DMS53 (cell line): ENCODE measurements at regions not wholly inside any gene's neighbourhood (a gene's known extent, or its start where the extent isn't known, plus 50 kb on each side); places are given as distances from the start of the nearest gene placed in this dataset.

Experiments
- DNase-seq: peaks from one replicate; lab custom pipeline; 2025; lab: John Stamatoyannopoulos, UW

DNA sequence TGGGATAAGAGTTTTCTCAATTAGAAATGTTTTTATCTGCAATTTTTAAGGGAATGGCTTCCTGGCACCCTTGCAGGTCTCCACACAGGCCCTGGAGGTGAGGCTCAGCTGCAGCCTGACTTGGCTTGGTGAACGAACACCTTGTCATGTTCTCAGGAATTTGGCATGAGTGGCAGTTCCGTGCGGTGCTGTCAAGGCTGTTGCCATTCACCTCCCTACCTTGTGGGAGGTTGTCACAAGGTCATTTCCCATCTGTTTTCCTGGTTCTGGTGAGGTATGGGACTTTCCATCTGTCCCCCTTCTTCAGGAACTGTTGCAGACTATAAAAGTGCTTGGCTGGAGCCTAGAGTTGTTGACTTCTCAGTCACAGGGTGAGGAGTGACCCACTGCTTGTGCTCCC is 82.9 kb downstream of the ELOVL4 start:
- no peak for DNase-seq

DNA sequence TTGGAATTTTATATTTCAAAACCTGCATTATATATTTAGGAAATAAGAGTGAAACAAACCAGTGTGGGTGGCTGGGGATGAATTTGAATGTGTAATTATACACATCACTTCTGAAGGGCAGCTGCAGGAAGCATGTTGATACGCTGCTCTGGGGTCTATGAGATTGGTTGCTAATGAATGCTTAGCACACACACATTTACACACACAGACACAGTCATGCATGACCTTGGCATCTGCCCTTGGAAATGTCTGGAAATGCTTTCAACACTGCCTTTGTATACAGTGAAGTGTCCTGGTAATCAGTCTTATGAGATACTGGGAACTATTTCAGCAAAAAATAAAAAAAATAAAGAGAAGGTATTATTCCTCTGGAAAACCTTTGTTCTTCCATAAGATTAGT is 83.4 kb downstream of the ELOVL4 start:
- no peak for DNase-seq

DNA sequence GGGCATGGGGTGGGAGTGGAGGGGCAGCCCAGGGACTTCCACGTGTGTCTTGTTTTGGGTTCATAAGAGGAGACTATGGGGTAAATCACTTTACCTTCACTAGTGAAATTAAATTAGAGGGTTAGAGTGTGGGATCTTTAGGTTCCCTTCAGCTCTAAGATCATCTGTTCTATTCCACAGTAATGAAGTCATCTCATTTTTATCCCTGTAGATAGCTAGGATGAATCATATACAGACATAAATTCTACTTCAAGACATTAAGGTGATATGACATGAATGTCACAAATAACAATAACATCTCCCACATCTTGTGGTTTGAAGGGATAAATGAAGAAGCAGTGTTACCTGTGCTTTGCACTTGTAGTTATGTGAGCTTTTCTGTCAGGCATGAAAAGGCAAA is 83.8 kb downstream of the ELOVL4 start:
- no peak for DNase-seq

DNA sequence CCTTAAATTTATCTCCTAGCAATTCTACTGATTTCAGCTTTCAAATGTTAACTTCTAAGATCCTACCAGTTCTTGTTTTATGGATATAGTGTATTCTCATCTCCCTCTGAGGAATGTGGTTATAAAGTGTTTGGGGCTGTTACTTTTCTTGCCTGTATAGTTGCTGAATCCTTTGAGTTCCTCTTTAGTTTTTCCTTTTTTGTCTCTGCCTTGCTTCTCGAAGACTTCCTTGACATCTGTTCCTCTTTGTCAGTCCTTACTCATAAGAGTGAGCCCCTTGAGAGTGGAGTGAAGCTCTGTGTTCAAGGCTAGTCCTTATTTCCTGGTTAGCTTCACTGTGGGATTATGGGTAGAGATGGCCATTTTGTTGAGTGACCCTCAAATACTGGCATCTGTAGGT is 84.6 kb downstream of the ELOVL4 start:
- DNase-seq = no peak

DNA sequence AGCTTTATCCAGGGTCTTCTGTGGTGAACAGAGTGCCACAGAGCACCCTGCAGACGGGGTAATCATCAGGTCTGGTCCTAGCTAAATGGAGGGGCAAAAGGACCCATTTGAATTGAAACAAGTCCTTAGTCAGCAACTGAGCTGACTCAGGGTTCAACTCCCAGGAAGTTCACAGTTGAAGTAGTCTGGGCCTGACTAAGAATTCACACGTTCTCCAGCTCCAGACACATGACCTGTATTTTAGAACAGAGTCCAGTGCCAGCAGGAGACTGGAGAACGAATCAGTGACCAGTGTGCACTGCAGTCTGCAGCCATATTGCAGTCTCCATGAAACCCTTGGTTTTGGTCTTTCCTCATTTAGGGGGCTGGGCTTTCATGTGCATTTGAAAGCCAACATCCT is 85.2 kb downstream of the ELOVL4 start:
- no peak for DNase-seq

DNA sequence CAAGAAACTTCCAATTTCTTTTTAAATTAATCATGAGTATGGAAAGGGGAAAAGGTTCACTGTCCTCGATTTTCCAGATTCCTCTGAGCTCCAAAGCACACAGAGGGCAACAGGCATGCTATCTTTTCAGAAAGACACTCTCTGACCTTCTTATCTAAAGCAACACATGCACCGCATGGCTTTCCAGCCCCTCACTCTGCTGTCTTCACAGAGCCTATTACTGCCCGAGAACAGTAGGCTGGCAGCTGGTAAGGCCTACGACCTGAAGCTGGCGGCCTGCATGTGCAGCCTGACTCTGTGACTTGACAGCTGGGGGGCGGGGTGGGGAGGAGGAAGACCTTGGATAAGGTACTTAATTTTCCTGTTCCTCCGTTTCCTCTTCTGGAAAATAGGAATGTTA is 86.3 kb downstream of the ELOVL4 start:
- no peak for DNase-seq

DNA sequence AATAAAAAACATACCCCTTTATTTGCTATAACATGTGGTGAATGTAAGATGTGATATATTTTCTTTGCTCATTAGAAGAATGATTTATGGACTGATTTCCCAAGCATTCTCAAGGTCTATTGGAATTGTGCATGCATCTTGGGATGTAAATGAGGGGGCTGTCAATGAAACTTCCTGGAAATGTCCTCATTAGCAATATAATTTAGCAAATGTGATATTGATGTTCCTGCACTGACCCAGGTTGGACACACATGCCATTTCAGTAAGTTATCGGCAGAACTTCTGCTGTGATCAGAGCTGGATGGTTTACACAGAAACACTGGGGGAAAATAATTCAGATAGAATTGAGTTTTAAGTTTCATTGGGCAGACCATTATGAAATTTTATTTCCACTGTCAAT is 99.9 kb downstream of the ELOVL4 start:
- DNase-seq = no peak

DNA sequence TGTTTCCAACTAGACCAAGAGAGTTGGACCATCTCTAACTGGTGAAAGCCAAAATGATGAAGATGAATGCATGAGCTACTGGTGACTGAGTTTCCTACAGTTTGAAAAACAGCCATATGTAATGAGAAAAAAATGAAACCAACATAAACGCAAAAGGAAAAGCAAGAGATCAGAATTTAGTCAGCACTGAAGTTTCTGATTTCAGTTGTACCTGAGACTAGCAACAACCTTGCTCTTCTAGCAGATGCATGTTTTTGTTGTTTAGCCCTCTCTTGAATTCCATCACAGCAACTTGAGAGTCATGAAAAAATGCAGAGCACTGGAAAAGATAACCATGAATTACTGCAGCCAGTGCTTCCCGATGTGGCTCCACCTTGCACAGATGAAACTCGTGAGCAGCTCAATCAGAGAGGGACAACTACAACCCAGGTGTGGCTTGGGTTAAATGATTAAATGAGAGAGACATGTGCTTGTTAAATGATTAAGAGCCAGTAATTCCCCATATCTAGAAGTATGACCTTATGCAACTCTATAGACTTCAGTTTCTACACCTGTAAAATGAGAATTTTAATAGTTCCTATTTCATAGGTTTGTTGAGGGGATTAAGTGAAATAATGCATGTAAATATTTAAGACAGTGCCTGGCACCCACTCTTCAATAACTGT is 104.8 kb downstream of the ELOVL4 start:
- DNase-seq = no peak

DNA sequence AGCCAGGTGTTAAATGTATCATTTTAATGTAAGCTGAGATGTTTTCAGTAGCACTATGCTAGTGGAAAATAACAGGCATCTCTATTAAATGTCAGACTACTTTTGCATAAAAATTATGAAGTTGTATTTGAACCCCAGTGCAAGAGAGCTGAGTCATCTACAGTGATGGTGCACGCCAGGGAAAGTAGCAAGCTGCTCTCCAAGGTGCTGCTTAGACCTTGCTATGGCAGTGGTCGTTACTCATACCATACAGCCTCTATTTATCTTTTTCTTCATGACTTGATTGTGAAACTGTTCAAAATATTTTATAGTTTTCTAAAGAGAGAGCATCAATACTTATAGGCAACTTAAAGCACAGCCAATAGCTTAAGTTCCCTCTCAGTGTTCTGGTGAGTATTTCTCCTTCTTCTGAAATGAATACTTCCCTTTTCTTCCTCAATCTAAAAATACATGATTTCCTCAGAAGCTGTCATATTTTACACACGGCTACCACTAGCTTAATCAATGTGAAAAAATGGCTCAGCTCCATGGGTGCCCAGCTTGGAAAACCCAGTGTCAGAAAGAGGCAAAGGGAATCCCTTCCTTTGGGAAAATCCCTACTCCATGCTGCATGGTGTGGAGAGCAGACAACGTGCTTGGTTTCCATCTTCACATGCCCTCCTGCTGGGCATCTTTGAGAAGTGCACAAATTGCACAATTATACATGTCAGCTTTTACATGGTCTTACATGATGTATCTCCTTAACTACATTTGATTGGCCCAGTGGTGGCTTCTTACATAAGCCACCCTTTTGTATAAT is 105.6 kb downstream of the ELOVL4 start:
- peak; percentile 27 for DNase-seq

DNA sequence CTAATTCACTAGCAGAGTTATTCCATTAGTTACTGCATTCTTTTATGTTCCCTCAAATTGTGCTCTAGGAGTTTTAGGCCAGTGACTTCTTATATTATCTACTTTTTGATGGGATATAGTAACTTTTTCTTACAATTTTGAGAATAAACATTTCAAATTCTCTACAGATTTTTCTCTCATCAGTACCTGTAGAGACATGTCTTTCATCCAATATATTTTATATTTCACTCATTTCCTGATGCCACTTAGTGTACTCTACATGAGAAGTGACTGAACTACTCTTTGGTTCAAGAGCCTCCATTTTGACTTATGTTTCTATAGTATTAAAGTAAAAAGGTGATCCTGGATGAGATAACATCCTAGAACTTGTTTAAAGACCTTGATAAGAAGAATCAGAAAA is 108.5 kb downstream of the ELOVL4 start:
- DNase-seq = no peak

DNA sequence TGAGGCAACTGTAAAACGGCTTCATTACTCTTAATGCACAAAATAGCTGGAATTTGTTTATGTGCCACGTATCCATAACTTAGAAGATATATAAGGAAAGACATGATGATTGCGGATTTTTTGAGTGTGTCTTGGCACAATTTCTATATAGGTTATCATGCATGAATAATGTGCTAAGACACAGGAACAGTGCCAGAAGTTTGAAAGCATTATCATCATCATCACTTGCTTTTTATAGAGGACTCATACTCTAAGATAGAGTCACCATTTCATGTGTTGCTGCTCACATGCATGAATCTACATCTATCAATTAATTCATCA is 113.4 kb downstream of the ELOVL4 start:
- no peak for DNase-seq

DNA sequence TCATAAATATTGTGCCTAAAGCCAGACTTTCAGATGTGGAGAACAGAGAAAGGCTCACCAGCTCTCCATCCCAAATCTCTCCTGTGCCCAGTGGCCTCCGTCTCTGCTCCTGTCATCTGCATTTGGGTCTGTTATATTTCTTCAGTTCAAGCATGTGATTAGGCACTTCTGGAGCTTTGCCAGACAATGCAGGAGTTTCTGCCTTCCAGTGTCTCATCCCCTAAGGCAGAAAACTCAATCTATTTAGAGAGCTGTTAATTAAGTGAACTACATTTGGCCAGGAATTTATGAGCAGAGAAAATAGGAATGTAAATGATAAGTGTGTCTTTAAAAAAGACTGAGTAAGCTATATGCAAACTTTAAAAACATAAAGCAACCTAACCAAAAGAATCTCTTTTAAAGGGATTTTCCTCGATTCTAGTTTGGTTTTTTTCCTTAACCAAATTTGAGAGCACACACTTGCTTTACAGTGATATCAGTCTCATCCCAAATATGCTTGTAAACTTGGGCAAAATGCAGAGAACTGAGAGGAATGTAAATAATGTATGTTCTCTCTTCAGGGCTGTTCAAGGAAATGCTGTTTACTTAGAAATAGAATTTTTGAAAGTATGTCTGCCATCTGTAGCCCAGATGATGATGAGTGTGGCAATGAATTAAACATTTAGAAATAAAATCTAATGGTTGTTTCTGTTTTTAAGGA is 113.9 kb downstream of the ELOVL4 start:
- DNase-seq = no peak

DNA sequence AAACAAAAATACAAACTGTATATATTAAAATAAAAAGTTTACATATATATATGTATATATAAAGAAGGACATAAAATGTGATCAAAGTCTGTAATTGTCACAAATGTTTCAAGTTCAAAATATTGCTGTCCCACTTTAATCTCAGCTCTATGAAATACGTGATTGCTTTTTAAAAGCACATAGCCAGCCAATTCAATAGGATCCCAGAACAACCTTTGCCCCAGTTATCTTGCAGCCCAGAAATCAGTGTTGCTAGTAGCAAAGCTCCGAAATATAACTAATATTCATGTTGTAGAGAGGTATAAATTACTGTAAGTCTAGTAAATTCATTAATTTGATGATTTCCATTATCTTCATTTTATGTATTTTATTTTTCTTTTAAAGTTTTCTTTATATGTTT is 114.6 kb downstream of the ELOVL4 start:
- DNase-seq = no peak

DNA sequence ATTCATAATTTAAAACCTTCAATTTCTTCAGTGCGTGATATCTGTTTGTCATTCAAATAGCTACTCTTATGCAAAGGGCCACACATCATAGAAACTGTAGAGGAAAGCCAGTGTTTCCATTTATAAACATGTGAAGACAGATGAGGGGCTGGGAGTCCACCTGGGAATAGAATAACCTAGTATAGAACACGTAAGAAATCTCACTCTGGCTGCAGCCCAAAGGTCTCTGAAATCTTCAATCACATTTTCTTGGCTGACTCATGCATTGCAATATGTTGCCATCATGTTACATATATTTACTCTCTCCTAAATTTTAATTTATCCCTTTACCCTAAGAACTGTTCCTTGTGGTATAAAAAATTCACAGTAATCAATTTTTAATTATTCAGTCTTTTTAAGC is 123.2 kb downstream of the ELOVL4 start:
- no peak for DNase-seq

DNA sequence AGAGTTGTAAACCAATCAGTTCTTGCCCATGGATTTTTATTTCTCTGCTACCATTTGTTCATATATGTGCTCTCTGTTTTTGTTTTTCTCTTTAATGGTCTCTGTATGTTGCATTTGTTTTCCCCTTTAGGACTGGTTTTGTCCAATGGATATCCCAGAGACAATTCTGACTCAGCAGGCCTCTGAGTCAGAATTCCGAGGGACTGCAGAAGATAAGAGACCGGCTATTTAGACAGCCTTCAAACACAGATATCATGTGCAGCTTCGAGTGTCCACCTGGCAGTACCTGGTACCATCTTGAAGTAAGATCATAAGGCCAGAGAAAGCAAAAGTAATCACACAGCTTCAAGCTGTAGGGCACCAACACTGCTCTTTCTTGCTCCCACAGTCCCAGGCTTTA is 125.5 kb downstream of the ELOVL4 start:
- no peak for DNase-seq

DNA sequence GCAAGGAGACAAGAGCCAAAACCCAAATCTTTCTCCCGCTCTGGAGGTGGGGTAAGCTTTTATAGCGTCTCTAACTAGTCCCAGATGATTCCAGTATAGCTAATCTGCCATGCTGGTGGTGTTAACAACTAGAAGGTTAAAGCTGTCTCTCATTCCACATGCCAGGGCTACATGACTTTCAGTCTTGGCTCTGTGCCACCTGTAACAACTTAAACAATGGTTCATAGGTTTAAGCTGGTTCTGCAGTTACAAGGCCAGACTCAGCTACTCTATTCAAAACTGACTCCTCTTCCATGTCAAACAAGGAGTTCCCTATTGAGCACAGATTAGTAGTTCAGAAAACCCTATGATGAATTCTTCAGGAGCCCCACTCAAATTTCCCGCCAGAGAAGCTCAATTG is 128.9 kb downstream of the ELOVL4 start:
- DNase-seq = no peak

DNA sequence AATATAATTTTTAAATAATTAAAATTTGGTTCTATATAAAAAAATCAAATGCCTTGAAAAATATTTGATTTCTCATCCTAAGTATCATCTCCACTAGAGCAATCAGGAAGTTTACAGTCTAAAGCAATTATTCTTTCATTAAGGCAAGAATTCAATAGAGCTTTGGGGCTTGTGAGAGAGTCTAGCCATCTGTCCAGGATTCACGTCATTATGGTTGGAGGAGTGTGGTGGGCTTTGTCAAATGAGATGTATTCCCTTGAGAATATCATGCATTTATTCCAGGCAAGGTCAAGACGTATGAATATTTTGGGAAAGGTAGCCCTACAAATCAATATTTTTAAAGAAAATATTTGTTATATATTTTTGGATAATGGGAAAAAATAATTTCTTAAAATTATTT is 132.4 kb downstream of the ELOVL4 start:
- no peak for DNase-seq

DNA sequence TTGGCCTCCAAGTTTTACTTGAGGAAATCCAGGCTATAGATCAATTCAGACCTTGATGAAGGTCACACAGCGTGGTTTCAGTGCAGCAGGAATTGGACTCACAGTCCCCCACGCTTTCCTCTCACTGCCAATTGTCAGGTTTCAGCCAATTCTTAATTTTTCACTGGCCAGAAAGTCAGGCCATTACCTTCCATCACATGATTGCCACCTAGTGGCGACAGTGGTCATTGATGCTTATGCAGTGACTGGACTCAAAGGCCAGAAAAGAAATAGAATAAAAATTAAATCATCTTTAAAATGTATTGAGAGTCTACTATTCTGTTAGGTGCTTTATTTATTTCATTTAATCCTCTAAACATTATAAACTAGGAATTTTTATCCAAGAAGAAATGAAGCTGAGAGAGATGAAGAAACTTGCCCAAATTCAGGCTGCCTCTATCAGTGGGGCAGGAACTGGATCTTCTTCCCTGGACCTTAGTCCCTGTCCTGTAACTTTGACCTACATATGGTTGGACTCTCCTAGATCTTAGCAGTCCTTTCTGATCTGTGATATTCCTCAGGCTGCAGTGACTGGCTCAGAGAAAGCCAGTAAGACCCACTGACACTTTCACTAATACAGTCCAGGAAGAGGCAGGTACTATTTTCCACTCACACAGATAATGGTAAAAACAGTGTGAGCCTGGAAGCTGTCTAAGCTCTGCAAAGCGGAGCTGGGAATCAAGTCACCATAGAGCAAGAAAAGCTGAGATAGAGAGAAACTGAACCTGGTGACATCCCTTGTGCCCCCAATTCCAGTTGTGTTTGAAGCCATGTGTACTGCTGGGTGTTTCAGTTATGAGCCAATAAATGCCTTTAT is 133.3 kb downstream of the ELOVL4 start:
- peak; percentile 76 for DNase-seq

DNA sequence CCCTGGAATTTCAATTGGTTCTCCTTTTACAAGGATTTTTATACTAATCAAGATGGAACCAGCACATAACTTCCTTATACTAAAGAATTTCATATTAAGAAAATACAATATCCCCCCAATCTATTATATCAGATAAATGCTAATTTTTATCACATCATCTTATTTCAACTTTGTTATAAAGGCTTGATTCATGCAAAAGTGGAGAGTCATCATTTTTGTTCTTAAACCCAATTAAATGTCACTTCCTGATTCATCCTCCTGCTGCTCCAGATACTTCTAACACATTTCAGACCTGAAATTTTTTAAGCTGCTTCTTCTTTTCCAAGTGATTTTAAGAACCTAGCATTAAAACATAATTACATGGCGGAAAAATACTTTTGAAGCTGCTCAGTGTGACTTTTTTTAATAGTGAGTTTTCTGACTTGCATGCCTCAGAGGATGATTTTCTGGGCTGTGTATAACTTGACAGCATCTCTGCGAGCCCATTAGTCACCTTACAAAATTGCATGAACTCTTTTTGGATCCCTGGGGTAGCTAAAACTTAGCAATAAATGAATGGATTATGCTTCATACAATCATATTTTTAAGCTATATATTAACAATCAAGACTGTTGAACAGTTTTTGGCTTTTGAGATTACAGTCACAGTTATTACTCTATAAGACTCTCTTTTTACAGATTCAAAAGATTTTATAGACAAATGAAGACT is 134.1 kb downstream of the ELOVL4 start:
- DNase-seq = no peak

DNA sequence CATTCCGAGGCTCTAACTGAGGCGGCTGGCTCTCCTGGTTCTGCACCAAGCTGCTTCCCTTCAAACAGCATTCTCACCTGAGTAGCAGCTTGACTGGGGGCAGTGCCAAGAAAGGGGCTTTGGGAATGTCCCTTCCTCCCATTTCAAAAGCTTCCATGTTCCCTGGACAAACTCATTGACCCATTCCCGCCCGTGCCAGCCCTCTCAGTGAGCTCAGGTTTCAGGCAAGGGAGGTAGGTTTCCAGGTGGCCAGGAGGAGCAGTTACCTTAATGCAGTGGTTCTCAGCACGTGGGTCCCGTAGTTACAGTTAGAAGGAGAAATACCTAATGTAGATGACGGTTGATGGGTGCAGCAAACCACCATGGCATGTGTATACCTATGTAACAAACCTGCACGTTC is 135.2 kb downstream of the ELOVL4 start:
- no peak for DNase-seq

DNA sequence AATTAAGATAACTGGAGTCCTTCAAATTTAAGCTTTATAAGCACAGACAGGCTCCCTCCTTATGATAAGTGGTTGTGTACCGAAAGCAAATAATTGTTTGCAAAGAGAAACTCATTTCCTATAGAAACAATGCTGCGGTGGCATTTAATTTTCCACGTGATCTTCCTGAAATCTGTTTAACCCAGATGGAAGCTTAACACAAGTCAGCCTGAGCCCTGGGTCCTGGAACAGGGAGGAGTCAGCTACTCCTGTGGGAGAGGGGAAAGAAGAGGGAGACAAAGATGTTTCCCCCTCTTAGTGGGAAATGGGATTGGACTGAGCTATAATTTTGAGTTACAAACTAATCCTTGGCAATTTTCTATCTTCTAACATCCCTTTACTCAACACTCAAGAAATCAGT is 136.5 kb downstream of the ELOVL4 start:
- DNase-seq = peak; percentile 5

DNA sequence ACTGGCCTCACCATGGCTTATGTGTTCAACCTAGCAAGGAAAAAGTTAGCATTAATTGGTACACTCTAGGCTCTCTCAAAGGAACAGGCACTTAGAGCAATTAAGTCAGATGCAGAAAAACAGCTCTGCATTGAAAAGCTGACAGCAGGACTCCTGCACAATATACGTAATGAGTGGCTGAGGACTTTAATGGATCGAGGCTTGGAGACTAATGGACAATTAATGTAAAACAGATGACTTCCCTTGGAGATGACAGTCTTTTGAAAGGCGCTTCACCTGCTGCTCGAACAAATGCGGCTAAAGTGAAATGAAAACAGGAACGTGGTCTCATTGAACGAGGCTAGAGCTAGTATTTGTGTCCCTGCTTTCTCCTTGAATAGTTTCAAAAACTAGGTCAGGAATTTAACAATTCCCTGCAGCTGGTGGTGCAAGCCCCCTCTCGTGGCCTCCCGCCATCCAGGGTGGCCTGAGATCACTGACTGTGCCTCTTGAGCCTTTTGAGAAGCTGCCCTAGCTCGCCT is 137.1 kb downstream of the ELOVL4 start:
- DNase-seq = no peak
